MM.1S (cell line): ENCODE measurements at regions not wholly inside any gene's neighbourhood (a gene's known extent, or its start where the extent isn't known, plus 50 kb on each side); places are given as distances from the start of the nearest gene placed in this dataset.

ENCODE experiments used
- EZH2 ChIP-seq: fragments of 300-600 bp; sonication (generic); optimal IDR thresholded peaks from 2 replicates; pipeline ENCODE3; 2017; ENCODE audit warnings: low read depth, mild to moderate bottlenecking, antibody characterized with exemption, low read length, mixed read lengths
- EZH2phosphoT487 ChIP-seq: fragments of 300-600 bp; sonication (generic); IDR thresholded peaks from 2 replicates; pipeline ENCODE4 v1.6.1; 2018; ENCODE audit warnings: antibody characterized with exemption, low read length
- TF ChIP-seq, protein P1 (sequence below): fragments of 300-600 bp; sonication (generic); IDR thresholded peaks from 2 replicates; pipeline ENCODE4 v1.5.1; 2016; ENCODE audit warnings: antibody characterized with exemption, low read length, mixed read lengths

DNA sequence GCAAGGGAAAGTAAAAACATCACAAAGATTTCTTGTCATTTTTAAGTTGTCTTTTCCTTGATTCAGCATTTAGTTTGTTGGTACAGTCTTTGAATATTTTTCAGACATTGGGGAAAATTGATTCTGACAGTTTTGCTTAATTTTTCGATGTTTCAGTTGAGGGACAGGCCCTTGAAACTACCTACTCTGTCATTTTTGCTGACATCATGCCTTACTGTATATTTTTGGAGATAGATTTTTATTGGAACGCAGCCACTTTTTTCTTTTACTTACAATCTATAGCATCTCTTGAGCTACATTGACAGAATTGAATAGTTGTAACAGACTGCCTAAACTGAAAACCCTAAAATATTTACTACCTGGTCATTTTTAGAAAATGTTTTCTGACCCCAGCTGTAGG is 297.1 kb upstream of the KIF2B start:
- TF ChIP-seq EZH2: no peak
- TF ChIP-seq, protein P1, sequence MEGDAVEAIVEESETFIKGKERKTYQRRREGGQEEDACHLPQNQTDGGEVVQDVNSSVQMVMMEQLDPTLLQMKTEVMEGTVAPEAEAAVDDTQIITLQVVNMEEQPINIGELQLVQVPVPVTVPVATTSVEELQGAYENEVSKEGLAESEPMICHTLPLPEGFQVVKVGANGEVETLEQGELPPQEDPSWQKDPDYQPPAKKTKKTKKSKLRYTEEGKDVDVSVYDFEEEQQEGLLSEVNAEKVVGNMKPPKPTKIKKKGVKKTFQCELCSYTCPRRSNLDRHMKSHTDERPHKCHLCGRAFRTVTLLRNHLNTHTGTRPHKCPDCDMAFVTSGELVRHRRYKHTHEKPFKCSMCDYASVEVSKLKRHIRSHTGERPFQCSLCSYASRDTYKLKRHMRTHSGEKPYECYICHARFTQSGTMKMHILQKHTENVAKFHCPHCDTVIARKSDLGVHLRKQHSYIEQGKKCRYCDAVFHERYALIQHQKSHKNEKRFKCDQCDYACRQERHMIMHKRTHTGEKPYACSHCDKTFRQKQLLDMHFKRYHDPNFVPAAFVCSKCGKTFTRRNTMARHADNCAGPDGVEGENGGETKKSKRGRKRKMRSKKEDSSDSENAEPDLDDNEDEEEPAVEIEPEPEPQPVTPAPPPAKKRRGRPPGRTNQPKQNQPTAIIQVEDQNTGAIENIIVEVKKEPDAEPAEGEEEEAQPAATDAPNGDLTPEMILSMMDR: no peak
- no peak for TF ChIP-seq EZH2phosphoT487
